Epidermal melanocyte (primary cell): ENCODE measurements at regions not wholly inside any gene's neighbourhood (a gene's known extent, or its start where the extent isn't known, plus 50 kb on each side); places are given as distances from the start of the nearest gene placed in this dataset.

ENCODE experiments used
- DNase-seq: peaks from one replicate; pipeline ENCODE4 v3.0.0; 2011; ENCODE audit warnings: low spot score; ENCODE audit not compliant: insufficient read length

- DNase-seq, result no peak
Measured at GRCh38 chr2:16281451-16282335, 341.3 kb downstream of the MYCN start.

- DNase-seq, result no peak
Measured at GRCh38 chr2:16280081-16280480, 339.7 kb downstream of the MYCN start.

- no peak for DNase-seq
Measured at GRCh38 chr2:16279641-16280040, 339.3 kb downstream of the MYCN start.

- DNase-seq, result no peak
Measured at GRCh38 chr2:16279201-16279570, 338.8 kb downstream of the MYCN start.

GRCh38 chr2:16278421-16279200 lies 338.3 kb downstream of the MYCN start:
- DNase-seq, result no peak

GRCh38 chr2:16277117-16277516 lies 336.8 kb downstream of the MYCN start:
- DNase-seq, result no peak

- no peak for DNase-seq
Measured at GRCh38 chr2:16275661-16276060, 335.3 kb downstream of the MYCN start.

- no peak for DNase-seq
Measured at GRCh38 chr2:16275131-16275530, 334.8 kb downstream of the MYCN start.

GRCh38 chr2:16273111-16273510 lies 332.8 kb downstream of the MYCN start:
- no peak for DNase-seq

GRCh38 chr2:16272038-16272788 lies 331.9 kb downstream of the MYCN start:
- DNase-seq, result no peak

GRCh38 chr2:16271231-16271896 lies 331.0 kb downstream of the MYCN start:
- DNase-seq, result no peak

- no peak for DNase-seq
Measured at GRCh38 chr2:16270441-16270840, 330.1 kb downstream of the MYCN start.

GRCh38 chr2:16268301-16269000 lies 328.1 kb downstream of the MYCN start:
- no peak for DNase-seq

GRCh38 chr2:16266571-16266970 lies 326.2 kb downstream of the MYCN start:
- DNase-seq, result no peak

GRCh38 chr2:16264931-16265540 lies 324.7 kb downstream of the MYCN start:
- DNase-seq, result no peak

- DNase-seq, result no peak
Measured at GRCh38 chr2:16264491-16264890, 324.1 kb downstream of the MYCN start.

GRCh38 chr2:16263241-16263890 lies 323.0 kb downstream of the MYCN start:
- DNase-seq, result no peak

- DNase-seq, result no peak
Measured at GRCh38 chr2:16262526-16263178, 322.3 kb downstream of the MYCN start.

- DNase-seq, result no peak
Measured at GRCh38 chr2:16261791-16262190, 321.4 kb downstream of the MYCN start.
